Caco-2 (cell line): ENCODE measurements at regions not wholly inside any gene's neighbourhood (a gene's known extent, or its start where the extent isn't known, plus 50 kb on each side); places are given as distances from the start of the nearest gene placed in this dataset.

ENCODE experiments used
- BruUV-seq: library from RNA; stranded (reverse); fragments of 400-500 nt; replicated peaks from 2 replicates; lab custom pipeline; 2021; lab: Mats Ljungman, UMichigan
- CTCF ChIA-PET: fragments of 300-600 bp; sonication (Branson Sonifier 250); formaldehyde crosslinking; loops from one replicate; lab custom pipeline; 2022; ENCODE audit warnings: antibody characterized with exemption; lab: Charles Lee
- POLR2A ChIA-PET: fragments of 300-600 bp; sonication (Branson Sonifier 250); formaldehyde crosslinking; loops from one replicate; lab custom pipeline; 2022; ENCODE audit warnings: antibody characterized with exemption; lab: Charles Lee
- DNase-seq, 2 experiments: peaks; one replicate each; pipeline versions ENCODE4 v3.0.0 to v3.0.0-alpha.2; 2020 to 2022
- H3K27me3 ChIP-seq: replicated peaks from 2 replicates; pipeline ENCODE4 v1.6.0; 2011; ENCODE audit warnings: low read length; ENCODE audit not compliant: control insufficient read depth, insufficient read depth
- H3K36me3 ChIP-seq: 2 replicates; pipeline ENCODE4 v1.5.1; 2011; ENCODE audit warnings: low read length; ENCODE audit not compliant: control insufficient read depth, insufficient read depth
- H3K4me1 ChIP-seq: fragments of 250-450 bp; sonication (Bioruptor Pico); 2 replicates; pipeline ENCODE4 v1.5.1; 2020; ENCODE audit warnings: mild to moderate bottlenecking
- H3K4me3 ChIP-seq: 2 replicates; pipeline ENCODE4 v1.5.1; 2011; ENCODE audit warnings: low read depth, mild to moderate bottlenecking, control low read depth, low read length
- H3K9me3 ChIP-seq: fragments of 250-450 bp; sonication (Bioruptor Pico); 2 replicates; pipeline ENCODE4 v1.5.1; 2020; ENCODE audit warnings: mild to moderate bottlenecking, moderate library complexity
- H3K27ac Mint-ChIP-seq: one replicate; pipeline ENCODE4 v1.8.0; 2022; ENCODE audit warnings: mixed read lengths; ENCODE audit not compliant: unreplicated experiment
- H3K27me3 Mint-ChIP-seq: one replicate; pipeline ENCODE4 v1.8.0; 2022; ENCODE audit warnings: mixed read lengths; ENCODE audit not compliant: insufficient read depth, unreplicated experiment
- H3K36me3 Mint-ChIP-seq: one replicate; pipeline ENCODE4 v1.8.0; 2022; ENCODE audit warnings: mild to moderate bottlenecking, mixed read lengths; ENCODE audit not compliant: insufficient read depth, unreplicated experiment
- H3K4me1 Mint-ChIP-seq: one replicate; pipeline ENCODE4 v1.8.0; 2022; ENCODE audit warnings: low read depth, mixed read lengths; ENCODE audit not compliant: unreplicated experiment
- H3K4me3 Mint-ChIP-seq: one replicate; pipeline ENCODE4 v1.8.0; 2022; ENCODE audit warnings: mild to moderate bottlenecking, moderate library complexity, mixed read lengths; ENCODE audit not compliant: unreplicated experiment
- H3K9me3 Mint-ChIP-seq: one replicate; pipeline ENCODE4 v1.8.0; 2022; ENCODE audit warnings: mixed read lengths; ENCODE audit not compliant: unreplicated experiment
- CTCF ChIP-seq, 2 experiments: fragments of 200-600 bp in 1 of 2; IDR thresholded peaks; 1 replicate in 1 of 2; 2 replicates in 1 of 2; pipeline versions ENCODE4 v1.5.1 to v1.8.0; 2011 to 2022; ENCODE audit warnings: antibody characterized with exemption in 1 of 2, control low read depth in 1 of 2, inconsistent platforms in 1 of 2, low read depth in 1 of 2, low read length in 1 of 2, mild to moderate bottlenecking in 1 of 2, moderate library complexity in 1 of 2; ENCODE audit not compliant: insufficient read depth in 1 of 2, severe bottlenecking in 1 of 2, unreplicated experiment in 1 of 2
- intact Hi-C: fragments of 100-400 bp; cut with micrococcal nuclease; formaldehyde crosslinking; loops from one replicate; pipeline ENCODE4 v1.10.0; 2022; ENCODE audit not compliant: unreplicated experiment

DNA sequence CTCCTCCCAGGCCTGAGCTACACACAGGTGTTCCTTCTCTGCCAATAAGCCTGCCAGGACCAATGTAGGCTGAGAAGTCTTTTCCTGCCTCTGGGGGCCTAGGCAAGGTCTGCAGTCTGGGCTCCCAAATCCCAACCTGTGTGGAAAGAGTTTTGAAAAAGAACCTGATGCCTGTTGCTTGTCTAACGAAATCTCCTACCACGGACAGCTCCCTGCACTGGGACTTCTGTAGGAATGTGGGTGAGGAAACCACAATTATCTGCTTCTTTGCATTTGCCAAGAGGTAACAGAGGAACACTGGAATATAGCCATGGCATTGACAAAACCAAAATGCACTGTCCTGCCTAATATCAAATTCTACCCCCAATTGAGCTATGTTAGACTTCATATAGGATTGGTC lies 877.0 kb upstream of the TMEM132C start:
- H3K4me1 ChIP-seq: no peaks in the 10 kb centered on the region
- H3K4me3 ChIP-seq: no peak overlapping the region
- intact Hi-C loops: no loop called here
- H3K27me3 ChIP-seq: no peaks in the 10 kb centered on the region
- DNase-seq: peak in 1 of 2 experiments; percentile 36
- no TSS peak for BruUV-seq
- POLR2A ChIA-PET: no interaction called here
- CTCF ChIA-PET: no interaction called here
- H3K36me3 ChIP-seq: no peaks in the 10 kb centered on the region
- no peak overlapping the region for H3K27ac Mint-ChIP-seq
- no peak for TF ChIP-seq CTCF (IDR thresholded peaks at IDR 0.05; ENCODE audit: insufficient read depth in 1 of 2, low read depth in 1 of 2, low read length in 1 of 2, severe bottlenecking in 1 of 2, unreplicated experiment in 1 of 2)
- H3K36me3 Mint-ChIP-seq: no peaks in the 10 kb centered on the region
- no peak overlapping the region for H3K4me3 Mint-ChIP-seq
- no peaks in the 10 kb centered on the region for H3K9me3 Mint-ChIP-seq
- peaks cover 3% of the 10 kb centered on the region for H3K27me3 Mint-ChIP-seq
- H3K4me1 Mint-ChIP-seq: no peaks in the 10 kb centered on the region
- H3K9me3 ChIP-seq: no peaks in the 10 kb centered on the region

- peaks cover 9% of the 10 kb centered on the region for H3K27me3 Mint-ChIP-seq
These were observed 873.5 kb upstream of the TMEM132C start for GRCh38 chr12:127393465-127393864.

GRCh38 chr12:127393896-127394295 lies 873.1 kb upstream of the TMEM132C start:
- Histone ChIP-seq H3K4me3 (no peak overlapping the region), H3K27me3 (no peaks in the 10 kb centered on the region), H3K9me3 (no peaks in the 10 kb centered on the region), H3K4me1 (no peaks in the 10 kb centered on the region), H3K36me3 (no peaks in the 10 kb centered on the region)
- no peaks in the 10 kb centered on the region for H3K36me3 Mint-ChIP-seq
- POLR2A ChIA-PET: no interaction called here
- CTCF ChIA-PET: no interaction called here
- H3K27me3 Mint-ChIP-seq: peaks cover 9% of the 10 kb centered on the region
- intact Hi-C loops: no loop called here
- no peak overlapping the region for H3K4me3 Mint-ChIP-seq
- BruUV-seq: no TSS peak
- no peak overlapping the region for H3K27ac Mint-ChIP-seq
- H3K4me1 Mint-ChIP-seq: no peaks in the 10 kb centered on the region
- TF ChIP-seq CTCF (IDR thresholded peaks at IDR 0.05; ENCODE audit: insufficient read depth in 1 of 2, low read depth in 1 of 2, low read length in 1 of 2, severe bottlenecking in 1 of 2, unreplicated experiment in 1 of 2): no peak
- no peaks in the 10 kb centered on the region for H3K9me3 Mint-ChIP-seq
- DNase-seq: no peak

More at GRCh38 chr12:127393465-127393864, 873.5 kb upstream of the TMEM132C start:
- Mint-ChIP-seq H3K36me3 (no peaks in the 10 kb centered on the region), H3K4me3 (no peak overlapping the region), H3K9me3 (no peaks in the 10 kb centered on the region), H3K27ac (no peak overlapping the region), H3K4me1 (no peaks in the 10 kb centered on the region)
- no peak for TF ChIP-seq CTCF (IDR thresholded peaks at IDR 0.05; ENCODE audit: insufficient read depth in 1 of 2, low read depth in 1 of 2, low read length in 1 of 2, severe bottlenecking in 1 of 2, unreplicated experiment in 1 of 2)
- DNase-seq: no peak
- Histone ChIP-seq H3K27me3 (no peaks in the 10 kb centered on the region), H3K4me1 (no peaks in the 10 kb centered on the region), H3K9me3 (no peaks in the 10 kb centered on the region), H3K36me3 (no peaks in the 10 kb centered on the region), H3K4me3 (no peak overlapping the region)
- intact Hi-C loops: no loop called here
- CTCF ChIA-PET: no interaction called here
- POLR2A ChIA-PET: no interaction called here
- BruUV-seq: no TSS peak
